H9 (cell line): ENCODE measurements at regions not wholly inside any gene's neighbourhood (a gene's known extent, or its start where the extent isn't known, plus 50 kb on each side); places are given as distances from the start of the nearest gene placed in this dataset.

Experiments used
- DNase-seq: peaks from one replicate; pipeline ENCODE4 v3.0.0-alpha.2; 2017
- H2AFZ ChIP-seq: one replicate; pipeline ENCODE4 v1.6.1; 2013; ENCODE audit warnings: mild to moderate bottlenecking, low read length, control low read depth, moderate library complexity
- H2AK5ac ChIP-seq: 2 replicates; pipeline ENCODE4 v1.6.1; 2013; ENCODE audit warnings: low read length, control low read depth, mixed read lengths; ENCODE audit not compliant: insufficient read length
- H2BK120ac ChIP-seq: one replicate; pipeline ENCODE4 v1.6.1; 2013; ENCODE audit warnings: low read depth, mild to moderate bottlenecking, low read length, control low read depth, inconsistent platforms; ENCODE audit not compliant: poor library complexity, severe bottlenecking
- H2BK12ac ChIP-seq: 2 replicates; pipeline ENCODE4 v1.6.1; 2013; ENCODE audit warnings: low read length, control low read depth, mixed read lengths, low read depth; ENCODE audit not compliant: insufficient read length
- H2BK15ac ChIP-seq: 2 replicates; pipeline ENCODE4 v1.6.1; 2013; ENCODE audit warnings: low read depth, low read length, control low read depth
- H2BK20ac ChIP-seq: one replicate; pipeline ENCODE4 v1.6.1; 2013; ENCODE audit warnings: low read depth, mild to moderate bottlenecking, low read length, control low read depth, inconsistent platforms; ENCODE audit not compliant: poor library complexity, severe bottlenecking
- H2BK5ac ChIP-seq: 2 replicates; pipeline ENCODE4 v1.6.1; 2013; ENCODE audit warnings: low read length, control low read depth, mixed read lengths; ENCODE audit not compliant: insufficient read length
- H3K14ac ChIP-seq: 2 replicates; pipeline ENCODE4 v1.6.1; 2013; ENCODE audit warnings: low read length, control low read depth; ENCODE audit not compliant: insufficient read depth
- H3K18ac ChIP-seq: 2 replicates; pipeline ENCODE4 v1.6.1; 2013; ENCODE audit warnings: low read depth, mild to moderate bottlenecking, mixed read lengths, low read length, control low read depth; ENCODE audit not compliant: insufficient read length
- H3K23ac ChIP-seq: 2 replicates; pipeline ENCODE4 v1.6.1; 2013; ENCODE audit warnings: low read length, control low read depth, mixed read lengths, low read depth; ENCODE audit not compliant: insufficient read length
- H3K23me2 ChIP-seq: 2 replicates; pipeline ENCODE4 v1.6.1; 2013; ENCODE audit warnings: low read depth, mild to moderate bottlenecking, mixed read lengths, low read length, control low read depth; ENCODE audit not compliant: insufficient read length, poor library complexity, severe bottlenecking
- H3K27ac ChIP-seq: 2 replicates; pipeline ENCODE4 v1.5.1; 2013; ENCODE audit warnings: low read length, control low read depth, mixed read lengths, low read depth; ENCODE audit not compliant: insufficient read length
- H3K27me3 ChIP-seq: 2 replicates; pipeline ENCODE4 v1.6.1; 2013; ENCODE audit warnings: low read length, control low read depth, inconsistent platforms; ENCODE audit not compliant: insufficient read depth
- H3K4ac ChIP-seq: 2 replicates; pipeline ENCODE4 v1.6.1; 2013; ENCODE audit warnings: low read depth, mild to moderate bottlenecking, control low read depth, inconsistent platforms, low read length, moderate library complexity
- H3K4me1 ChIP-seq: 2 replicates; pipeline ENCODE4 v1.6.1; 2013; ENCODE audit warnings: low read length, control low read depth, inconsistent platforms; ENCODE audit not compliant: insufficient read depth
- H3K4me2 ChIP-seq: 2 replicates; pipeline ENCODE4 v1.6.1; 2013; ENCODE audit warnings: low read length, control low read depth, mixed read lengths; ENCODE audit not compliant: insufficient read length, insufficient read depth
- H3K56ac ChIP-seq: 2 replicates; pipeline ENCODE4 v1.6.1; 2013; ENCODE audit warnings: low read depth, mild to moderate bottlenecking, mixed read lengths, low read length, control low read depth; ENCODE audit not compliant: insufficient read length
- H3K79me1 ChIP-seq: 2 replicates; pipeline ENCODE4 v1.6.1; 2013; ENCODE audit warnings: low read depth, mild to moderate bottlenecking, moderate library complexity, low read length, control low read depth, inconsistent platforms; ENCODE audit not compliant: insufficient read depth, poor library complexity, severe bottlenecking
- H3K79me2 ChIP-seq: 2 replicates; pipeline ENCODE4 v1.6.1; 2013; ENCODE audit warnings: low read length, control low read depth, inconsistent platforms; ENCODE audit not compliant: insufficient read depth
- H3K9ac ChIP-seq: 2 replicates; pipeline ENCODE4 v1.6.1; 2013; ENCODE audit warnings: low read length, control low read depth, mixed read lengths; ENCODE audit not compliant: insufficient read length; ENCODE audit errors: extremely low read depth
- H3K9me3 ChIP-seq: one replicate; pipeline ENCODE4 v1.6.1; 2013; ENCODE audit warnings: low read depth, low read length, inconsistent platforms; ENCODE audit not compliant: control insufficient read depth
- H3T11ph ChIP-seq: one replicate; pipeline ENCODE4 v1.6.1; 2013; ENCODE audit warnings: mild to moderate bottlenecking, low read length, control low read depth, inconsistent platforms
- H4K20me1 ChIP-seq: one replicate; pipeline ENCODE4 v1.6.1; 2013; ENCODE audit not compliant: control insufficient read depth, insufficient read length, insufficient read depth
- H4K5ac ChIP-seq: 2 replicates; pipeline ENCODE4 v1.6.1; 2013; ENCODE audit warnings: low read depth, mild to moderate bottlenecking, mixed read lengths, low read length, control low read depth; ENCODE audit not compliant: insufficient read length
- H4K8ac ChIP-seq: replicated peaks from 2 replicates; pipeline ENCODE4 v1.6.1; 2013; ENCODE audit warnings: low read length, control low read depth, mixed read lengths, low read depth; ENCODE audit not compliant: insufficient read length
- H4K91ac ChIP-seq: 2 replicates; pipeline ENCODE4 v1.6.1; 2013; ENCODE audit warnings: low read depth, mild to moderate bottlenecking, moderate library complexity, mixed read lengths, low read length, control low read depth; ENCODE audit not compliant: insufficient read length
- H3K27ac Mint-ChIP-seq, 3 experiments: 2 replicates in 2 of 3; 3 replicates in 1 of 3; pipeline ENCODE4 v1.8.0; 2020 to 2021; ENCODE audit warnings: mixed read lengths in 3 of 3, mild to moderate bottlenecking in 1 of 3, moderate library complexity in 1 of 3
- H3K27me3 Mint-ChIP-seq: 2 replicates; pipeline ENCODE4 v1.8.0; 2021; ENCODE audit warnings: low read depth, mild to moderate bottlenecking, moderate library complexity, mixed read lengths
- H3K36me3 Mint-ChIP-seq, 3 experiments: 2 replicates in 2 of 3; 3 replicates in 1 of 3; pipeline ENCODE4 v1.8.0; 2020 to 2021; ENCODE audit warnings: low read depth in 3 of 3, mixed read lengths in 3 of 3; ENCODE audit not compliant: insufficient read depth in 1 of 3
- H3K4me1 Mint-ChIP-seq, 2 experiments: 2 replicates each; pipeline ENCODE4 v1.8.0; 2020; ENCODE audit warnings: mixed read lengths in 2 of 2
- H3K4me3 Mint-ChIP-seq, 2 experiments: 2 replicates in 1 of 2; 3 replicates in 1 of 2; pipeline ENCODE4 v1.8.0; 2020 to 2021; ENCODE audit warnings: mild to moderate bottlenecking in 2 of 2, mixed read lengths in 2 of 2, moderate library complexity in 1 of 2
- H3K9me3 Mint-ChIP-seq, 2 experiments: 2 replicates in 1 of 2; 3 replicates in 1 of 2; pipeline ENCODE4 v1.8.0; 2020; ENCODE audit warnings: mild to moderate bottlenecking in 2 of 2, mixed read lengths in 2 of 2, moderate library complexity in 1 of 2
- WGBS: extraction: QIAGEN DNeasy Blood & Tissue Kit; methylation state at CpG from one replicate; pipeline ENCODE4 v1.1.7; 2013; ENCODE audit warnings: missing lambda C conversion rate, low lambda C conversion rate, mixed read lengths; ENCODE audit not compliant: insufficient read length; ENCODE audit errors: extremely low coverage; 5-methylcytosine and 5-hydroxymethylcytosine counted together
- TF ChIP-seq, protein P1 (sequence below): fragments of 200-600 bp; sonication (generic); conservative IDR thresholded peaks from 3 replicates; pipeline ENCODE4 v1.8.0; 2021; ENCODE audit warnings: antibody characterized with exemption, mild to moderate bottlenecking

DNA sequence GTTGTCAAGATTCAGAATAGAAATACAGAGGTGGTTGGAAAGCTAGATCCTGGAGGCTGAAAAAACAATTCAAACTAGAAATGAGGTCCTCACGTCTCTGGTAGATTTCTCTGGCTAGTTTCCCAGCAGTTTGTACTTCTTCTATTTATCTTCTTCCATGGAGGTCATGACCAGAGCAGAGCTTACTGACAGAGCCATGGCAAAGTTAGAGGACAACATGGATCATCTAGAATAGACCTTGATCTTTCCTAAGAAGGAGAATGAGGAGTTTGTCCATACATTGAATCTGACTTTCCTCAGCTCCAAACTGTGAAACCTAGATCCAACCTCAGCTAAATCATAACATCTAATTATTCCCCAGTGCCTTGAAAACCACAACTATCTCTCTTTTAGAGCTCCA is 900.8 kb upstream of the GOT2 start:
- TF ChIP-seq, protein P1, sequence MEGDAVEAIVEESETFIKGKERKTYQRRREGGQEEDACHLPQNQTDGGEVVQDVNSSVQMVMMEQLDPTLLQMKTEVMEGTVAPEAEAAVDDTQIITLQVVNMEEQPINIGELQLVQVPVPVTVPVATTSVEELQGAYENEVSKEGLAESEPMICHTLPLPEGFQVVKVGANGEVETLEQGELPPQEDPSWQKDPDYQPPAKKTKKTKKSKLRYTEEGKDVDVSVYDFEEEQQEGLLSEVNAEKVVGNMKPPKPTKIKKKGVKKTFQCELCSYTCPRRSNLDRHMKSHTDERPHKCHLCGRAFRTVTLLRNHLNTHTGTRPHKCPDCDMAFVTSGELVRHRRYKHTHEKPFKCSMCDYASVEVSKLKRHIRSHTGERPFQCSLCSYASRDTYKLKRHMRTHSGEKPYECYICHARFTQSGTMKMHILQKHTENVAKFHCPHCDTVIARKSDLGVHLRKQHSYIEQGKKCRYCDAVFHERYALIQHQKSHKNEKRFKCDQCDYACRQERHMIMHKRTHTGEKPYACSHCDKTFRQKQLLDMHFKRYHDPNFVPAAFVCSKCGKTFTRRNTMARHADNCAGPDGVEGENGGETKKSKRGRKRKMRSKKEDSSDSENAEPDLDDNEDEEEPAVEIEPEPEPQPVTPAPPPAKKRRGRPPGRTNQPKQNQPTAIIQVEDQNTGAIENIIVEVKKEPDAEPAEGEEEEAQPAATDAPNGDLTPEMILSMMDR, result no peak
- H3K9ac ChIP-seq, result no peak overlapping the region
- no peak overlapping the region for H3K4me3 Mint-ChIP-seq
- H2BK12ac ChIP-seq, result no peak overlapping the region
- H3K56ac ChIP-seq, result no peak overlapping the region
- H3K23me2 ChIP-seq, result no peaks in the 10 kb centered on the region
- H4K5ac ChIP-seq, result no peak overlapping the region
- H4K8ac ChIP-seq, result no peak overlapping the region
- no peak overlapping the region for H3K23ac ChIP-seq
- H2BK5ac ChIP-seq, result no peak overlapping the region
- no peak overlapping the region for H3T11ph ChIP-seq
- H2AK5ac ChIP-seq, result no peak overlapping the region
- WGBS, result no CpG with 5 or more reads among the region's 1 CpG
- H3K9me3 Mint-ChIP-seq, result peaks cover 9 to 13% of the 10 kb centered on the region in 2 experiments
- H3K27ac Mint-ChIP-seq, result no peak overlapping the region
- H3K14ac ChIP-seq, result no peak overlapping the region
- H3K4ac ChIP-seq, result no peak overlapping the region
- H3K27me3 ChIP-seq, result no peaks in the 10 kb centered on the region
- peaks cover 4% of the 10 kb centered on the region in 2 experiments; a peak in 1 of 4 replicates for H3K4me1 Mint-ChIP-seq
- H4K91ac ChIP-seq, result no peak overlapping the region
- H3K4me1 ChIP-seq, result no peaks in the 10 kb centered on the region
- H2AFZ ChIP-seq, result no peak overlapping the region
- peaks cover 5 to 6% (median 6%) of the 10 kb centered on the region in 3 experiments; a peak in 6 of 7 replicates for H3K36me3 Mint-ChIP-seq
- no peak overlapping the region for H2BK15ac ChIP-seq
- H3K79me2 ChIP-seq, result no peaks in the 10 kb centered on the region
- no peaks in the 10 kb centered on the region for H3K79me1 ChIP-seq
- H3K9me3 ChIP-seq, result no peaks in the 10 kb centered on the region
- DNase-seq, result no peak
- H3K18ac ChIP-seq, result no peak overlapping the region
- H2BK20ac ChIP-seq, result no peak overlapping the region
- H2BK120ac ChIP-seq, result no peak overlapping the region
- no peak overlapping the region for H3K4me2 ChIP-seq
- H3K27me3 Mint-ChIP-seq, result no peaks in the 10 kb centered on the region; the same call in 1 of the 2 replicates
- no peak overlapping the region for H3K27ac ChIP-seq
- H4K20me1 ChIP-seq, result no peaks in the 10 kb centered on the region
